HG03460 (cell line): ENCODE measurements at regions not wholly inside any gene's neighbourhood (a gene's known extent, or its start where the extent isn't known, plus 50 kb on each side); places are given as distances from the start of the nearest gene placed in this dataset.

Experiments used
- ATAC-seq: cut with Tn5 transposase; IDR thresholded peaks from one replicate; pipeline ENCODE4 v1.9.1; 2021; ENCODE audit not compliant: unreplicated experiment

DNA sequence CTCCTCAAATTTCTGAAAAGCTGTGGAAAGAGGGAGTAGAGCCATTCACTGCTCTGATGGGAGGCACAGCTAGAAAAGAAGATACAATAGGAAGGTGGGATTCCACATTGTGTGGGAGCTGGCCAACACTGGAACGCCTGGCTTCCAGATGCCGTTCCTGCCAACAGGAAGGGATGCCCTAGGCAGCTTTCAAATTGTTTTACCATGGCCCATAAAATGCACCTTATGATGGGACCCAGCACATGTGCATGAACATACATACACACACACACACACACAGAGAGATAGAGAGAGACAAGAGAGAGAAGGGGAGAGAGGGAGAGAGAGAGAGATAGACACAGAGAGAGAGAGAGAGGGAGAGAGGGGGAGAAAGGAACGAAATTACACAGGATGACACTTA, 86.1 kb upstream of the BZW1 start:
- ATAC-seq = no peak

- ATAC-seq = no peak
Measured at GRCh38 chr2:200728630-200729029, 83.1 kb upstream of the BZW1 start.

GRCh38 chr2:200730302-200730701, 81.4 kb upstream of the BZW1 start:
- no peak for ATAC-seq

DNA sequence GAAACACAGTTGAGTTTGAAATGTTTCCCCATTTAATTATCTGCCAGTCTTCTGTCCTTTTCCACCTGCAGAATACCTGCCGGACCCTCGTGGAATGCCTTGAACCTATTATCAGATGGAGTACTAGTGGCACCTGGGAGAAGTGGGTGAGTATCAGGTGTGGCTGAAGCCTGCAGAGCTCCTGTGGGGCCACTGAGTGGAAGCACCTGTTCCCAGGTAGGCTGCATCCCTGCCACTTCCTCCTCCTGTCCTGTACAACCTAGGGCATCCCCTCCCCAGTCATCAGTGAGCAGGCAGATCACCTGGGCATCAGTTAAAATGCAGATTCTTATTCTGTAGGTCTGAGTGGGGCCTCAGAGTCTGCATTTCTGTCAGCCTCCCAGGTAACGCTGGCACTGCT, 80.8 kb upstream of the BZW1 start:
- ATAC-seq = no peak

GRCh38 chr2:200732866-200733265, 78.8 kb upstream of the BZW1 start:
- ATAC-seq = no peak

DNA sequence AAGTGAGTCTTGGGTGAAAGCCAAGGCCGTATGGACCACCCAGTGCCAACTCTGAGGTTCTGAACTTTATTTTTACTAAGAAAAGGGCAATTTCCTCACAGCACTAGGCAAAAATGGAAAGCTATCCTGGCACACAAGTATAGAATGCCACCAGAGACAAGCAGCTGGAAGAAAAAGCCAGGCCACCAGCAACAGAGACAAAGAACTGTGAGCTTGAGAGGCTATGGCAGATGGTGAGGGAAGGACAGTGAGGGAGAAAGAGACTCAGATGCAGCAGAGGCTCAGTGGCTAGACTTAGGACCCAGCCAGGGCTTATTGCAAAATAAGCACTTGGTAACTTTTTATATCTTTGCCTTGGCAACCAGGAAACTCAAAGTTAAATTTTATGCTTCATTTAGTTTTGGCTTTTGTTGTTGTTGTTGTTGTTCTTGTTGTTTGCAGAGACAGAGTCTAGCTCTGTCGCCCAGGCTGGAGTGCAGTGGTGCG, 78.0 kb upstream of the BZW1 start:
- no peak for ATAC-seq

- ATAC-seq = no peak
Measured at GRCh38 chr2:200735061-200735460, 76.6 kb upstream of the BZW1 start.

- ATAC-seq = no peak
Measured at GRCh38 chr2:200736646-200737274, 75.0 kb upstream of the BZW1 start.

DNA sequence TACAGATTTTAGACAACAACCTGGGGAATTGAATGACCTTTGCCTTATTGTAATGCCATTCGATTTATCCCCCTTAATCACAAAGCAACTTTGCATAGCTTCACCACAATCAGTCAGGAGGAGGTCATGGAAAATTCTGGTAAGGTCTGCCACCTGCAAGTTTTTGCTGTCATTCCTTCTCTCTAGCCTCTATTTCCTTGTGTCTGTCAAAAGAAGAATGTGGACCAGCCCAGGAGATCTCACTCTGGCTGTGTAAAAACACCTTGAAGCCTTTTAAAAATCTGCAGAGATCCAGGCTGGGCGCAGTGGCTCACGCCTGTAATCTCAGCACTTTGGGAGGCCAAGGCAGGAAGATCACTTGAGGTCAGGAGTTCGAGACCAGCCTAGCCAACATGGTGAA, 74.1 kb upstream of the BZW1 start:
- ATAC-seq = no peak

DNA sequence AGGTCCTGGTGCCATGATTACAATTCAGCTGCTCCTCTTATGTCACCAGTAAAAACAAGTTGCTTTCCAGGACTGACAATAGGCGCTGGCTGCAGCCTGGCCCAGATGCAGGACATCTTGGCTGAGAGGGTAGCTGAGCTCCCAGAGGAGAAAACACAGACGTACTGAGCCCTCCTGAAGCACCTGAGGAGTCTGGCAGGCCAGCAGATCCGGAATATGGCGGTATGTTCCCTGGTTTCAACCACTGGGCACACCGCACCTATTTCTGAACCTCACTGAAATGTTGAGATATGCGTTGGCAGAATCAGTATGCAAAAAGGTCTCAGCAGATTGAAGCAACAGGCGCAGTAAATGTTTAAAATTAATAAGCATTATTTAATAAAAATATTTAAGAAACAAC, 73.1 kb upstream of the BZW1 start:
- no peak for ATAC-seq

- no peak for ATAC-seq
Measured at GRCh38 chr2:200740907-200741306, 70.8 kb upstream of the BZW1 start.

DNA sequence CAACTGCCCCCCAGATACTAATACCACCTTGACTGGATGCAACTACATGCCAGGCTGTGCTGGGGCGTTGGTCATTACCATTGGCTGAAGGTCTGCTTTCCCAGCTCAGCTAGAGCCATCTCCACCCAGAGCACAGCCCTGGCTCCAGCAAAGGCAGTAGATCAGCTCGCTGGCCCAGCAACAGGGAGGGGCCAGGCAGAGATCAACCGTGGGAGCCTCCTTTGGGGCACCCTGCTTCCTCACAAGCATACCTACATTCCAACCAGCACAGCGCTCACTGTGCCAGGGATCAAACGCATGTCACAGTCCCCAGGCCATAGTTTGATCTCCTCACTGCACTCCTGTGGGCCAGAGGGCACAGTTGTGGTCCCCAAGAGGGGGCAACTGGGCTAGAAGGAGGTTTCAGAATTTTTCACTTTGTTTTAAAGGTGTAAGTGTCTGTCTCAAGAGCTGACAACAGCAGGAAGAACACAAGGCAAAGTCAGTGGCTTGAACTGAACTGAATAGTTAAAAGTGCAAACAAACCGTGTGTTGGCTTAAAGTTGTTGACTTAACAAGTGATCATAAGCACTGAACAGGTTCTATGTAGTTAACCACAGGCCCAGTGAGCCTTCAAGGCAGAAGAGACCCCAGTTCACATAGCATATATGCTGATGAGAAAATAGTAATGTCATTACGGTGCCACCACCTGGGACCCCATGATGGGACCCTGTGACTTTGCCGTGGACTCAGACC, 70.1 kb upstream of the BZW1 start:
- no peak for ATAC-seq

GRCh38 chr2:200742426-200742825, 69.3 kb upstream of the BZW1 start:
- ATAC-seq = no peak

DNA sequence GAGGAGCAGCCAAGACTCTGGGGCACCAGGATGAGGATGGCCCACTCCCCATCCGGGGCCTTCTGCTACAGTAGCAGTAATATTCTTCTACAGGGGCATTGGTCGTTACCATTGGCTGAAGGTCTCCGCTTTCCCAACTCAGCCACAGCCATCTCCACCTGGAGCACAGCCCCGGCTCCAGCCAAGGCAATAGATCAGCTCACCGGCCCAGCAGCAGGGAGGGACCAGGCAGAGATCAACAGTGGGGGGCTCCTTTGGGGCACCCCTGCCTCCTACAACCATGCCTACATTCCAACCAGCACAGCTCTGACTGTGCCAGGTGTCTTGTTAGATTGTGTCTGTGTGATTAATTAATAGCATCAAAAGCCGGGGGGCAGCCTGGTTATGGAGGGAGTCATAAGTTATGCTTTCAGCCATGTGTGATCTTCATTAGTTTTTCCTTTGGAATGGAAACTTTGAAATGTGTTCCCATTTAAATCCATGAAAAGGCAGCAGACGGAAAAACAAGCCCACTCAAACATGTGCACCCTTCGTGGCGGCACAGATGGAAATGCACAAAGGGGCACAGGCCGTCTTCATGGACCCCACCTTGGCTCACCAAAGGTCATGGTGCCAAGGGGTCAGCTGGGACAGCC, 68.6 kb upstream of the BZW1 start:
- no peak for ATAC-seq

- no peak for ATAC-seq
Measured at GRCh38 chr2:200744201-200744602, 67.5 kb upstream of the BZW1 start.

DNA sequence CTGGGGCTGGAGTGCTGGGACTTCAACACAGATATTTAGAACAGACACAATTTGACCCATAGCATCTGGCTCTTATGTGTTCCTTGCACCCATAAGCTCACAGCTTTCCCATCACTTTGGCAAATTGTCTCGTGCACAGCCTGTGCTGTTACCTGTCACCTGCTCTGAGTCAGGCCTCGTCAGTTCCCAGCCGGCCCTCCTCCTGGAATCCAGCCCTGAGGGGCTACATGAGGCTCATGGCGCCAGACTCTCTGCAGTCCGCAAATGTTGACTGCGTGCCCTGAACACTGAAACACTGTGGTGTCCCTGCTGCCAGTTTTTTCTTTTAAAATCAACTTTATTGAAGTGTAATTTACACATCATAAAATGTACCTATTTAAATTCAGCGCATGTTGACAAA, 65.4 kb upstream of the BZW1 start:
- no peak for ATAC-seq

GRCh38 chr2:200747668-200748618, 63.8 kb upstream of the BZW1 start:
- ATAC-seq = no peak

DNA sequence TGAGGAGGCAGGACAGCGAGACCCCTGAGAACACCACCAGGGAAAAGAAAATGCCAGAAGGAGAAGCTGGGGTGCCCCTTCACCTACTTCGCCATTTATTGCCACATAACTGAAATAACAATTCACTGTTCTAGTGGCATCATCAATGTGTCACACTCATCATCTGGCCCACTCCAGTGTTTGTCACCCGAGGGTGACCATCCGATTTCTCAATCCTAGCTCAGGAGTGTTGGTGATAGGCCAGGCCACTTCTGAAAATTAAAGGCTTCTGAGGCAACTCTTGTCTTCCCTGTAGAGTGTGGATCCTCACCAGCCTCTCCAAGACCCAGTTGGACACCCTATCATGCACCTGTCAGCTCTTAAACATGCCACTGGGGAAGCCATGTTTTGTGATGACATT, 62.9 kb upstream of the BZW1 start:
- no peak for ATAC-seq

DNA sequence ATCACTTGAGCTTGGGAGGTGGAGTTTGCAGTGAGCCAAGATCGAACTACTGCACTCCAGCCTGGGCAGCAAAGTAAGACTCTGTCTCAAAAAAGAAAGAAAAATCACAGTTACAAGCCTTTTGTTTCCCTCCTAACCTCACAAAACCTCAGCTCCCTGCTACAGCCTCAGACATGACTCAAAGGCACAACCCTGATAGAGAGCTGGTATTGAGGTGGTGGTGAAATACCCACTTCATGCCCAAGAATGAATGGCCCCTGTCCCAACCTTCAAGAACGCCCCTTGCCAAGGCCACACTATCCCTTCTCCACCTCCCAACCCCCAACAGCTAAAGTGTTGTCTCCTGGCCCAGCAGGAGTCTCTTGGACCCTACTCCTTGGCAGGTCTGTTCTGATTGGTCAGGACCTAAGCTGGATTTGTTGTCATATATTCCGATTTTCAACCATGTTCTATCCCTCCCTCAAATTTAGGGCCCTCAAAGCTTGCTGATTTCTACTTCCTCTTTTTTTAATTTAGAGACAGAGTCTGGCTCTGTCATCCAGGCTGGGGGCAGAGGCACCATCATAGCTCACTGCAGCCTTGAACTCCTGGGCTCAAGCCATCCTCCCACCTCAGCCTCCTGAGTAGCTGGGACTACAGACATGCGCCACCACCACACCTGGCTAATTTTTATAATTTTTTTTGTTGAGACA, 61.9 kb upstream of the BZW1 start:
- ATAC-seq = no peak

DNA sequence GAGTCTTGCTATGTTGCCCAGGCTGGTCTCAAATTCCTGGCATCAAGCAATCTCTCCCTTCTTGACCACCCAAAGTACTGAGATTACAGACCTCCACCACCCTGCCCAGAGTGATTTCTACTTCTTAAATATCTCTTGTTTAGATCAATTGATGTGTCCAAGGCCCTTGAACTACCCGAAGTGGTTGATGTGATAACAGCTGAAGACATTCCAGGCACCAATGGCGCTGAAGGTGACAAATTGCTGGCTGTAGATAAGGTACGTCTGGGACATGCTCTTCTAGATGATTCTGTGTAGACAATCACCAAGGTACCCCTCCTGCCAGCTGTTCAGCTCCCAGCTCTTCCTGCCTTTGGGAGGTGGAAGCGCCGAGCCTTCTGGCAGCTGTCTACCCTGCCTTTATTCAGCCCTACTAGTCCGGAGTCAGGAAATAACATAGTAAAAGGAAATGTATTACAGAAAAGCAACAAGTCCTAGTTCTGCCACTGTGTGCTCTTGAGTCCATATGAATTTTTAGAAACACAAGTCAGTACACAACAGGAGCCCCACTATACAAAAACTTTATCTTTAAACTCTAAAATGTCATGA, 61.3 kb upstream of the BZW1 start:
- no peak for ATAC-seq
